ENCODE measurements at regions not wholly inside any gene's neighbourhood (a gene's known extent, or its start where the extent isn't known, plus 50 kb on each side); places are given as distances from the start of the nearest gene placed in this dataset.

- no peaks in the 10 kb centered on the region for H3K4me1 ChIP-seq (ENCODE audit: control insufficient read depth, insufficient read depth, low read length)
- no peaks in the 10 kb centered on the region for H3K36me3 ChIP-seq (ENCODE audit: control insufficient read depth in 2 of 2, insufficient read depth in 1 of 2, low read length in 2 of 2)
- CTCF ChIA-PET, result no interaction called here
- H3K9me3 ChIP-seq (ENCODE audit: control insufficient read depth, insufficient read depth, low read depth, low read length), result no peaks in the 10 kb centered on the region
- no peak for TF ChIP-seq ZNF561 (tag by site-specific recombination; IDR thresholded peaks at IDR 0.05; ENCODE audit: borderline replicate concordance)
- no peak for TF ChIP-seq MEIS1 (CRISPR knock-in tag; IDR thresholded peaks at IDR 0.05; ENCODE audit: borderline replicate concordance)
- no peak for TF ChIP-seq ZIC2 (tag by site-specific recombination; IDR thresholded peaks at IDR 0.05)
- TF ChIP-seq MYNN (tag by site-specific recombination; IDR thresholded peaks at IDR 0.05; ENCODE audit: borderline replicate concordance), result no peak
- no peak for TF ChIP-seq ZNF24 (tag by site-specific recombination; IDR thresholded peaks at IDR 0.05)
- TF ChIP-seq RBAK (tag by site-specific recombination; IDR thresholded peaks at IDR 0.05), result no peak
- TF ChIP-seq ZNF629 (tag by site-specific recombination; IDR thresholded peaks at IDR 0.05), result no peak
- no peak for TF ChIP-seq ZNF175 (tag by site-specific recombination; IDR thresholded peaks at IDR 0.05)
- TF ChIP-seq HOXD13 (CRISPR knock-in tag; IDR thresholded peaks at IDR 0.05; ENCODE audit: borderline replicate concordance), result no peak
- no peak for TF ChIP-seq ZNF76 (tag by site-specific recombination; IDR thresholded peaks at IDR 0.05; ENCODE audit: borderline replicate concordance, low read depth)
- POLR2A ChIA-PET, result no interaction called here
- H3K27ac ChIP-seq (ENCODE audit: extremely low read depth, low read depth, low read length), result no peak overlapping the region
- no peak overlapping the region for H3K4me3 ChIP-seq (ENCODE audit: low read depth, low read length)
Observed at GRCh38 chr9:31445357-31445756, 939.1 kb upstream of the ACO1 start.

GRCh38 chr9:31445960-31446359 is 938.5 kb upstream of the ACO1 start:
- Histone ChIP-seq H3K4me1 (ENCODE audit: control insufficient read depth, insufficient read depth, low read length) (no peaks in the 10 kb centered on the region), H3K4me3 (ENCODE audit: low read depth, low read length) (no peak overlapping the region), H3K27ac (ENCODE audit: extremely low read depth, low read depth, low read length) (no peak overlapping the region), H3K9me3 (ENCODE audit: control insufficient read depth, insufficient read depth, low read depth, low read length) (no peaks in the 10 kb centered on the region), H3K36me3 (ENCODE audit: control insufficient read depth in 2 of 2, insufficient read depth in 1 of 2, low read length in 2 of 2) (no peaks in the 10 kb centered on the region)
- ChIA-PET POLR2A (no interaction called here), CTCF (no interaction called here)
- TF ChIP-seq ZNF184 (tag by site-specific recombination; IDR thresholded peaks at IDR 0.05) (no peak), ZNF404 (tag by site-specific recombination; IDR thresholded peaks at IDR 0.05) (no peak)

GRCh38 chr9:31467075-31467474 is 917.4 kb upstream of the ACO1 start:
- H3K36me3 ChIP-seq (ENCODE audit: control insufficient read depth in 2 of 2, insufficient read depth in 1 of 2, low read length in 2 of 2), result no peaks in the 10 kb centered on the region
- H3K9me3 ChIP-seq (ENCODE audit: control insufficient read depth, insufficient read depth, low read depth, low read length), result no peaks in the 10 kb centered on the region
- ChIA-PET POLR2A (no interaction called here), CTCF (no interaction called here)
- H3K27ac ChIP-seq (ENCODE audit: extremely low read depth, low read depth, low read length), result no peak overlapping the region
- H3K4me1 ChIP-seq (ENCODE audit: control insufficient read depth, insufficient read depth, low read length), result no peaks in the 10 kb centered on the region
- H3K4me3 ChIP-seq (ENCODE audit: low read depth, low read length), result no peak overlapping the region
- TF ChIP-seq ZNF23 (tag by site-specific recombination; IDR thresholded peaks at IDR 0.05; ENCODE audit: borderline replicate concordance) (no peak), ZNF555 (tag by site-specific recombination; conservative IDR thresholded peaks at IDR 0.05) (no peak), ZNF639 (tag by site-specific recombination; IDR thresholded peaks at IDR 0.05) (no peak), ZFP69B (tag by site-specific recombination; IDR thresholded peaks at IDR 0.05) (no peak), PBX3 (CRISPR knock-in tag; IDR thresholded peaks at IDR 0.05) (no peak), HOXA7 (CRISPR knock-in tag; IDR thresholded peaks at IDR 0.05; ENCODE audit: borderline replicate concordance) (no peak), HIC1 (tag by site-specific recombination; IDR thresholded peaks at IDR 0.05) (no peak), SP3 (tag by site-specific recombination; IDR thresholded peaks at IDR 0.05) (no peak), ATF2 (tag by site-specific recombination; IDR thresholded peaks at IDR 0.05; ENCODE audit: low read depth) (no peak), ZNF654 (tag by site-specific recombination; IDR thresholded peaks at IDR 0.05; ENCODE audit: low read depth) (no peak)

Measured in HEK293 (cell line).